NB4 (cell line): ENCODE measurements at regions not wholly inside any gene's neighbourhood (a gene's known extent, or its start where the extent isn't known, plus 50 kb on each side); places are given as distances from the start of the nearest gene placed in this dataset.

Experiments
- DNase-seq: peaks from one replicate; pipeline ENCODE4 v3.0.0; 2010; ENCODE audit warnings: low read depth
- H3K4me3 ChIP-seq: one replicate; pipeline ENCODE4 v1.5.1; 2011; ENCODE audit warnings: mild to moderate bottlenecking, low read depth, low read length, moderate library complexity
- MAX ChIP-seq: IDR thresholded peaks from 2 replicates; pipeline ENCODE4 v1.6.1; 2011; ENCODE audit warnings: low read depth, low read length
- MYC ChIP-seq: IDR thresholded peaks from 2 replicates; pipeline ENCODE4 v1.6.1; 2011; ENCODE audit warnings: low read depth, low read length
- POLR2A ChIP-seq: IDR thresholded peaks from 2 replicates; pipeline ENCODE4 v1.6.1; 2011; ENCODE audit warnings: mild to moderate bottlenecking; ENCODE audit not compliant: insufficient read length; ENCODE audit errors: extremely low read depth
- TF ChIP-seq, protein P1 (sequence below): IDR thresholded peaks from one replicate; pipeline ENCODE4 v1.5.1; 2012; ENCODE audit warnings: low read depth, low read length

DNA sequence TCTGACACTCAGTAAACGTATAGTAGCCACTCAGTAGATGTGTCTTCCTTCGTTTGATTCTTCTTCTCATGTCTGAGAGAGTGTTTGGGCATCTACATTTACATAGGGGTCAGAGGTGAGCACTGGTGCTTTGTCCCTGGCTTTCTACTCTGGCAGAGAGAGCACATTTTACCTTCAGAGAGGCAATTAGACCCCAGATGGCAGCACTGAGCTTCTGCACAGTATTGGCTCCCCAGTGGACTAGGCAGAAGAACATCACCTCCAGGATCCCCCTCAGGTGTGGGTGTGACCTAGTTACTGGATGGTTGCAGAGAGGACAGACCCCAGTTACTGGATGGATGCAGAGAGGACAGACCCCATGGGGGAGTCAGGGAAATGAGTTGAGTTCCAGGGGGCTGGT is 327.2 kb downstream of the DHX35 start:
- peak; percentile 15 for DNase-seq
- TF ChIP-seq, protein P1, sequence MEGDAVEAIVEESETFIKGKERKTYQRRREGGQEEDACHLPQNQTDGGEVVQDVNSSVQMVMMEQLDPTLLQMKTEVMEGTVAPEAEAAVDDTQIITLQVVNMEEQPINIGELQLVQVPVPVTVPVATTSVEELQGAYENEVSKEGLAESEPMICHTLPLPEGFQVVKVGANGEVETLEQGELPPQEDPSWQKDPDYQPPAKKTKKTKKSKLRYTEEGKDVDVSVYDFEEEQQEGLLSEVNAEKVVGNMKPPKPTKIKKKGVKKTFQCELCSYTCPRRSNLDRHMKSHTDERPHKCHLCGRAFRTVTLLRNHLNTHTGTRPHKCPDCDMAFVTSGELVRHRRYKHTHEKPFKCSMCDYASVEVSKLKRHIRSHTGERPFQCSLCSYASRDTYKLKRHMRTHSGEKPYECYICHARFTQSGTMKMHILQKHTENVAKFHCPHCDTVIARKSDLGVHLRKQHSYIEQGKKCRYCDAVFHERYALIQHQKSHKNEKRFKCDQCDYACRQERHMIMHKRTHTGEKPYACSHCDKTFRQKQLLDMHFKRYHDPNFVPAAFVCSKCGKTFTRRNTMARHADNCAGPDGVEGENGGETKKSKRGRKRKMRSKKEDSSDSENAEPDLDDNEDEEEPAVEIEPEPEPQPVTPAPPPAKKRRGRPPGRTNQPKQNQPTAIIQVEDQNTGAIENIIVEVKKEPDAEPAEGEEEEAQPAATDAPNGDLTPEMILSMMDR, result peak; percentile 43
- no peak for TF ChIP-seq MYC
- no peak overlapping the region for H3K4me3 ChIP-seq

DNA sequence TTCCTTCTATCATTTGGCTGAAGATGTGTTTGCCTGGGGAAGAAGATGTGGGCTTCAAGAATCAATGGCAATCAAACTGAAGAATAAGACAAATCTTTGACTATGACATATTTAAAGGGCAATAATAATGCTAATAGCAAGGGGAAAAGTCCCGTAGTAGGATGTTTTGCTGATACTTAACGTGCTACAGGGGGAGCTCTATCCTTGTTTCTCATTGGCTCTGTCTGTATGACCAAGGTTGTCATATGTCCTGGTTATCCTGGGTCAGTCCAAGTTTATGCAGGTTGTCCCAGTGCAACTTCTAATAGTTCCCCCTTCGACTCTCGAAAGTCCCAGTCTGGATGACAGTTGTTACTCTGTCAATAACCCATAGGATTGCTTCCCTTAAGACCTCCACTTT is 321.3 kb downstream of the DHX35 start:
- no peak for DNase-seq
- H3K4me3 ChIP-seq, result no peak overlapping the region
- TF ChIP-seq MYC (no peak), MAX (no peak)
- TF ChIP-seq, protein P1, result no peak

- no peak overlapping the region for H3K4me3 ChIP-seq
- TF ChIP-seq MAX (no peak), MYC (no peak), POLR2A (no peak)
- no peak for DNase-seq
Observed at GRCh38 chr20:39282619-39283092, 320.5 kb downstream of the DHX35 start.

- DNase-seq, result no peak
- H3K4me3 ChIP-seq, result no peak overlapping the region
- no peak for TF ChIP-seq MYC
- TF ChIP-seq MAX, result no peak
- no peak for TF ChIP-seq POLR2A
- TF ChIP-seq, protein P1, result no peak
Observed at GRCh38 chr20:39280875-39281274, 318.7 kb downstream of the DHX35 start.

DNA sequence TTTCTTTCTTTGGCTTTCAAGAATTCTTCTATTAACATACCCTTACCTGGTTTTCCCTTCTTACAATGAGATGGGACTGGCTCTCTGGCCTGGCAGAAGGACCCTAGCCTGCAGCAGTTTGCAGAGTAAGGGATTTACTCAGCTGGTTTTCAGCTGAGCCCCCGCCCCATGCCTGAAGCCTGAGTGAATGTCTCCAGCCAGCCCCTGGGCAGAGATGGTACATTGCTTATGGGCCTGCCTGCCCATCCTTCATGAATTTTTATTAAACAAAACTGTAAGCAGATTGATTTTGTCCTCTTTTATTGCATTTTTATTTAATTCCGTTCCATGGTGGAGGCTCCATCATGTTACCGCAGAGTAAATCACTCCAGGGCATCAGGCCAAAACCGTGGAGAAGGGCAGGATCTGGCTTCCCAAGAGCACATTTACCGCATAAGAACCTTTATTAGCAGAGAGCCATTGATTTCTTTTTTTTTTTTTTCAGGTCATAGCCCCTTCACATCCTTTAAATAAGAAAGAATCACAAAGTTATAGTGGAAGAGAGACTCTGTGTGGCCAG is 316.2 kb downstream of the DHX35 start:
- no peak for DNase-seq
- no peak overlapping the region for H3K4me3 ChIP-seq
- TF ChIP-seq MAX, result no peak
- TF ChIP-seq, protein P1, result no peak
- TF ChIP-seq MYC, result no peak
- no peak for TF ChIP-seq POLR2A

- H3K4me3 ChIP-seq, result no peak overlapping the region
- no peak for TF ChIP-seq POLR2A
- DNase-seq, result no peak
Observed at GRCh38 chr20:39277185-39277584, 315.0 kb downstream of the DHX35 start.
